ENCODE measurements at regions not wholly inside any gene's neighbourhood (a gene's known extent, or its start where the extent isn't known, plus 50 kb on each side); places are given as distances from the start of the nearest gene placed in this dataset.

DNA sequence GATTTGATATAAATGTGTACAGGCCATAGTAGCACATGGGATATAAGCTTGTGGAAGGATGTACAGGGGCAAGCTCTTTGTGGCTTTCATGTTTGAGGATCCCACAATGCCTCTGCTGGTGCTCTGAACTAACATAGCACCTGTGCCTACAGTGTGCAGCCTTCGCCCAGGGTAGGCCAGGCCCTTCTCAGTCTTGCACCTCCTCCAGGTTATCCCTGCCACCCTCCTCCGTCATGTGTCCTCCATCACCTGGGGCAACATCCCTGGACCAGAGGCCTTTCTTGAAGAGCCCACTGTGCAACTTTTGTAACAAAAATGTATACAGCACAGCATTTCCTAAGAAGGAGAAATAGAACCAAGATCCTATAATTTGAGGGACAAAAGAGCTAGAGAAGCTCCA is 306.8 kb downstream of the IRS2 start:
- no peak overlapping the region for H3K4me2 ChIP-seq
- no peaks in the 10 kb centered on the region for H3K27me3 ChIP-seq (ENCODE audit: insufficient read depth, low read depth)
- BruUV-seq (replicated peaks), result no TSS peak
- H3K9me2 ChIP-seq (ENCODE audit: insufficient read depth), result no peaks in the 10 kb centered on the region; the same call in 1 of the 2 replicates
- no peak for TF ChIP-seq CTCF (conservative IDR thresholded peaks at IDR 0.05)
- no peak for TF ChIP-seq EZH2 (IDR thresholded peaks at IDR 0.05; ENCODE audit: low read depth)
- H3K4me1 ChIP-seq (replicated peaks; ENCODE audit: insufficient read depth), result 0 out of 2 replicates have a peak, but pooled peaks cover 7% of the 10 kb centered on the region
- intact Hi-C loops (cut with micrococcal nuclease; ENCODE audit: unreplicated experiment), result no loop called here
- no peaks in the 10 kb centered on the region for H3K9me3 ChIP-seq (ENCODE audit: insufficient read depth, low read depth)
- ChIA-PET CTCF (no interaction called here), POLR2A (ENCODE audit: unreplicated experiment) (no interaction called here)
- H4K20me1 ChIP-seq (ENCODE audit: insufficient read depth), result no peaks in the 10 kb centered on the region
- H3K79me2 ChIP-seq (ENCODE audit: low read depth), result no peaks in the 10 kb centered on the region
- H2AFZ ChIP-seq, result no peak overlapping the region
- no peak for DNase-seq
- no peaks in the 10 kb centered on the region for H3K36me3 ChIP-seq (ENCODE audit: low read depth)
- no peaks in the 10 kb centered on the region for H3F3A ChIP-seq (ENCODE audit: insufficient read depth, low read depth)
- H3K27ac ChIP-seq, result no peak overlapping the region
- H3K4me3 ChIP-seq, result no peak overlapping the region

- intact Hi-C loops (cut with micrococcal nuclease; ENCODE audit: unreplicated experiment), result no loop called here
- ChIA-PET CTCF (no interaction called here), POLR2A (ENCODE audit: unreplicated experiment) (no interaction called here)
- H3K79me2 ChIP-seq (ENCODE audit: low read depth), result no peaks in the 10 kb centered on the region
- H3K9me3 ChIP-seq (ENCODE audit: insufficient read depth, low read depth), result no peaks in the 10 kb centered on the region
- H3K4me3 ChIP-seq, result no peak overlapping the region
- no peak for DNase-seq
- H4K20me1 ChIP-seq (ENCODE audit: insufficient read depth), result no peaks in the 10 kb centered on the region
- H3K9me2 ChIP-seq (ENCODE audit: insufficient read depth), result no peaks in the 10 kb centered on the region; the same call in 1 of the 2 replicates
- H3K4me2 ChIP-seq, result no peak overlapping the region
- H3K36me3 ChIP-seq (ENCODE audit: low read depth), result no peaks in the 10 kb centered on the region
- 0 out of 2 replicates have a peak, but pooled peaks cover 7% of the 10 kb centered on the region for H3K4me1 ChIP-seq (replicated peaks; ENCODE audit: insufficient read depth)
- BruUV-seq (replicated peaks), result no TSS peak
- no peaks in the 10 kb centered on the region for H3F3A ChIP-seq (ENCODE audit: insufficient read depth, low read depth)
- H3K27me3 ChIP-seq (ENCODE audit: insufficient read depth, low read depth), result no peaks in the 10 kb centered on the region
- no peak overlapping the region; the same call in 1 of the 2 replicates for H2AFZ ChIP-seq
- H3K27ac ChIP-seq, result no peak overlapping the region
- TF ChIP-seq CTCF (conservative IDR thresholded peaks at IDR 0.05) (no peak), EZH2 (IDR thresholded peaks at IDR 0.05; ENCODE audit: low read depth) (no peak)
Measured at GRCh38 chr13:109476001-109476400, 310.4 kb downstream of the IRS2 start.

- Histone ChIP-seq H3K27ac (no peak overlapping the region), H4K20me1 (ENCODE audit: insufficient read depth) (no peaks in the 10 kb centered on the region), H3K4me2 (no peak overlapping the region), H3K4me3 (no peak overlapping the region), H3K36me3 (ENCODE audit: low read depth) (no peaks in the 10 kb centered on the region), H3K9me2 (ENCODE audit: insufficient read depth) (no peaks in the 10 kb centered on the region), H3F3A (ENCODE audit: insufficient read depth, low read depth) (no peaks in the 10 kb centered on the region), H3K4me1 (replicated peaks; ENCODE audit: insufficient read depth) (no peaks in the 10 kb centered on the region), H3K9me3 (ENCODE audit: insufficient read depth, low read depth) (no peaks in the 10 kb centered on the region), H3K79me2 (ENCODE audit: low read depth) (no peaks in the 10 kb centered on the region), H2AFZ (no peak overlapping the region), H3K27me3 (ENCODE audit: insufficient read depth, low read depth) (no peaks in the 10 kb centered on the region)
- intact Hi-C loops (cut with micrococcal nuclease; ENCODE audit: unreplicated experiment), result no loop called here
- TF ChIP-seq CTCF (conservative IDR thresholded peaks at IDR 0.05) (no peak), EZH2 (IDR thresholded peaks at IDR 0.05; ENCODE audit: low read depth) (no peak)
- POLR2A ChIA-PET (ENCODE audit: unreplicated experiment), result no interaction called here
- DNase-seq, result no peak
- BruUV-seq (replicated peaks), result no TSS peak
- CTCF ChIA-PET, result no interaction called here
Measured at GRCh38 chr13:109468123-109468522, 318.3 kb downstream of the IRS2 start.
